ENCODE measurements at regions not wholly inside any gene's neighbourhood (a gene's known extent, or its start where the extent isn't known, plus 50 kb on each side); places are given as distances from the start of the nearest gene placed in this dataset.

DNA sequence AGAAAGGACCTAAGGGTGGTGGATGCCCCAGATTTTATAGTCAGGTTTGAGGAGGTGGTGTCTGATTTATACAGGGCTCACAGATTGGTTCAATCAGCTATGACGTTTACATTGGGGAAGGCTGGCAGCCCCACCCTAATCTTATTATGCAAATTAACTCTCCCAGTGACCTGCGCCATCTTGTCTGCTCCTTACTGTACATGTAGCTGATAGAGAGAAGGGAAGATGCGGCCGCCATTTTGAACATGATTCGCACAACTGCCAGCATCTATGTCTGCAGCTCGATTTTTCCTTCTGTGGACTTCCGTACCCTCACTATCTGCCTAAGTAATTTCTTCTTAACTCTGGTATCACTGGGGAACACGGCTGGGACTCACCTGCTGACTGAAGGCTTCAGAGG, 619.0 kb upstream of the DPP6 start:
- TF ChIP-seq, protein P1, sequence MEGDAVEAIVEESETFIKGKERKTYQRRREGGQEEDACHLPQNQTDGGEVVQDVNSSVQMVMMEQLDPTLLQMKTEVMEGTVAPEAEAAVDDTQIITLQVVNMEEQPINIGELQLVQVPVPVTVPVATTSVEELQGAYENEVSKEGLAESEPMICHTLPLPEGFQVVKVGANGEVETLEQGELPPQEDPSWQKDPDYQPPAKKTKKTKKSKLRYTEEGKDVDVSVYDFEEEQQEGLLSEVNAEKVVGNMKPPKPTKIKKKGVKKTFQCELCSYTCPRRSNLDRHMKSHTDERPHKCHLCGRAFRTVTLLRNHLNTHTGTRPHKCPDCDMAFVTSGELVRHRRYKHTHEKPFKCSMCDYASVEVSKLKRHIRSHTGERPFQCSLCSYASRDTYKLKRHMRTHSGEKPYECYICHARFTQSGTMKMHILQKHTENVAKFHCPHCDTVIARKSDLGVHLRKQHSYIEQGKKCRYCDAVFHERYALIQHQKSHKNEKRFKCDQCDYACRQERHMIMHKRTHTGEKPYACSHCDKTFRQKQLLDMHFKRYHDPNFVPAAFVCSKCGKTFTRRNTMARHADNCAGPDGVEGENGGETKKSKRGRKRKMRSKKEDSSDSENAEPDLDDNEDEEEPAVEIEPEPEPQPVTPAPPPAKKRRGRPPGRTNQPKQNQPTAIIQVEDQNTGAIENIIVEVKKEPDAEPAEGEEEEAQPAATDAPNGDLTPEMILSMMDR (IDR thresholded peaks at IDR 0.05): no peak
- TF ChIP-seq POLR2A (IDR thresholded peaks at IDR 0.05): no peak

Measured in Peyer's patch (tissue), 4 donors.